Hepatocyte (in vitro differentiated cells): ENCODE measurements at regions not wholly inside any gene's neighbourhood (a gene's known extent, or its start where the extent isn't known, plus 50 kb on each side); places are given as distances from the start of the nearest gene placed in this dataset.

Experiments
- DNase-seq: peaks from one replicate; pipeline ENCODE4 v3.0.0-alpha.2; 2016; ENCODE audit warnings: low spot score
- H2AFZ ChIP-seq: fragments of 200-600 bp; sonication (generic); 2 replicates; pipeline ENCODE4 v1.6.0; 2016; ENCODE audit warnings: antibody characterized with exemption, mild to moderate bottlenecking
- H3K27ac ChIP-seq: fragments of 200-600 bp; sonication (generic); 2 replicates; pipeline ENCODE4 v1.5.1; 2016; ENCODE audit warnings: mild to moderate bottlenecking
- H3K27me3 ChIP-seq: fragments of 200-600 bp; sonication (generic); 2 replicates; pipeline ENCODE4 v1.6.1; 2016
- H3K36me3 ChIP-seq: fragments of 200-600 bp; sonication (generic); replicated peaks from 2 replicates; pipeline ENCODE4 v1.5.1; 2016; ENCODE audit warnings: low read depth; ENCODE audit not compliant: insufficient read depth
- H3K4me1 ChIP-seq: fragments of 200-600 bp; sonication (generic); 2 replicates; pipeline ENCODE4 v1.5.1; 2016; ENCODE audit warnings: mild to moderate bottlenecking, moderate library complexity; ENCODE audit not compliant: insufficient read depth
- H3K4me2 ChIP-seq: fragments of 200-600 bp; sonication (generic); 2 replicates; pipeline ENCODE4 v1.6.0; 2016
- H3K4me3 ChIP-seq: fragments of 200-600 bp; sonication (generic); 2 replicates; pipeline ENCODE4 v1.5.1; 2016; ENCODE audit warnings: mild to moderate bottlenecking
- H3K79me2 ChIP-seq: fragments of 200-600 bp; sonication (generic); 2 replicates; pipeline ENCODE4 v1.6.0; 2017; ENCODE audit warnings: mild to moderate bottlenecking
- H3K9me2 ChIP-seq: fragments of 200-600 bp; sonication (generic); replicated peaks from 2 replicates; pipeline ENCODE4 v1.6.0; 2017; ENCODE audit warnings: mild to moderate bottlenecking; ENCODE audit not compliant: insufficient read depth
- H3K9me3 ChIP-seq: fragments of 200-600 bp; sonication (generic); 2 replicates; pipeline ENCODE4 v1.5.1; 2016; ENCODE audit warnings: low read depth, mild to moderate bottlenecking
- H4K20me1 ChIP-seq: fragments of 200-600 bp; sonication (generic); 2 replicates; pipeline ENCODE4 v1.6.0; 2016; ENCODE audit warnings: mild to moderate bottlenecking; ENCODE audit not compliant: insufficient read depth, poor library complexity, severe bottlenecking
- EZH2 ChIP-seq: fragments of 200-600 bp; sonication (generic); IDR thresholded peaks from 2 replicates; pipeline ENCODE4 v1.6.1; 2016; ENCODE audit warnings: antibody characterized with exemption, mild to moderate bottlenecking, borderline replicate concordance
- EZH2phosphoT487 ChIP-seq: fragments of 200-600 bp; sonication (generic); IDR thresholded peaks from one replicate; pipeline ENCODE4 v1.6.1; 2018; ENCODE audit warnings: antibody characterized with exemption, mild to moderate bottlenecking, low read depth, moderate library complexity; ENCODE audit not compliant: unreplicated experiment, severe bottlenecking
- WGBS: methylation state at CpG from one replicate; pipeline ENCODE4 v1.1.6; 2016; ENCODE audit warnings: low lambda C conversion rate; ENCODE audit errors: missing lambda C conversion rate; 5-methylcytosine and 5-hydroxymethylcytosine counted together
- TF ChIP-seq, protein P1 (sequence below): fragments of 200-600 bp; sonication (generic); IDR thresholded peaks from 2 replicates; pipeline ENCODE4 v1.5.1; 2016; ENCODE audit warnings: antibody characterized with exemption, mild to moderate bottlenecking; ENCODE audit not compliant: poor library complexity

DNA sequence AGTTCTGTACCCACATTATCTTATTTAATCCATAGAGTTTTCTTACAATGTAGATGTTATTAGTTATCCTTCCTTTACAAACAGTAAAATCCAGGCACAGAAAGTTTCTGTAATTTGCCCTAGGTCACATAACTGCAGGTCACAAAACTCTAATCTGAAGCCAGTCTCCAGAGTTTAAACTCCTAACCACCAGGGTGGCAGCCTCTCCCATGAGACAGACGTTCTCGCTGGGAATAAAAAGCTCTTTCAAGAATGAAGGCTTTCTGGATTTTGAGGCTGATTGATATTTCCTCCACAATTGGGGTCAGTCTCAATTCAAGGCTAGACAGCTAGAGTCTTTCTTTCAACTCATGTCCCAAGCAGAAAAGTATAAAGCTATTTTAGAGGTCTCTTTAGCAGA lies 95.8 kb upstream of the PLEKHG7 start:
- no peaks in the 10 kb centered on the region for H3K79me2 ChIP-seq
- TF ChIP-seq EZH2 (no peak), EZH2phosphoT487 (no peak)
- TF ChIP-seq, protein P1, sequence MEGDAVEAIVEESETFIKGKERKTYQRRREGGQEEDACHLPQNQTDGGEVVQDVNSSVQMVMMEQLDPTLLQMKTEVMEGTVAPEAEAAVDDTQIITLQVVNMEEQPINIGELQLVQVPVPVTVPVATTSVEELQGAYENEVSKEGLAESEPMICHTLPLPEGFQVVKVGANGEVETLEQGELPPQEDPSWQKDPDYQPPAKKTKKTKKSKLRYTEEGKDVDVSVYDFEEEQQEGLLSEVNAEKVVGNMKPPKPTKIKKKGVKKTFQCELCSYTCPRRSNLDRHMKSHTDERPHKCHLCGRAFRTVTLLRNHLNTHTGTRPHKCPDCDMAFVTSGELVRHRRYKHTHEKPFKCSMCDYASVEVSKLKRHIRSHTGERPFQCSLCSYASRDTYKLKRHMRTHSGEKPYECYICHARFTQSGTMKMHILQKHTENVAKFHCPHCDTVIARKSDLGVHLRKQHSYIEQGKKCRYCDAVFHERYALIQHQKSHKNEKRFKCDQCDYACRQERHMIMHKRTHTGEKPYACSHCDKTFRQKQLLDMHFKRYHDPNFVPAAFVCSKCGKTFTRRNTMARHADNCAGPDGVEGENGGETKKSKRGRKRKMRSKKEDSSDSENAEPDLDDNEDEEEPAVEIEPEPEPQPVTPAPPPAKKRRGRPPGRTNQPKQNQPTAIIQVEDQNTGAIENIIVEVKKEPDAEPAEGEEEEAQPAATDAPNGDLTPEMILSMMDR = no peak
- no peak for DNase-seq
- H3K4me2 ChIP-seq = no peak overlapping the region
- no peaks in the 10 kb centered on the region for H3K9me2 ChIP-seq
- H3K4me3 ChIP-seq = no peak overlapping the region
- no peaks in the 10 kb centered on the region for H3K9me3 ChIP-seq
- no peaks in the 10 kb centered on the region for H4K20me1 ChIP-seq
- H2AFZ ChIP-seq = no peak overlapping the region
- H3K36me3 ChIP-seq = no peaks in the 10 kb centered on the region
- 75% methylated on average over 2 of the region's 2 CpGs for WGBS
- H3K27ac ChIP-seq = no peak overlapping the region
- H3K27me3 ChIP-seq = no peaks in the 10 kb centered on the region
- H3K4me1 ChIP-seq = no peaks in the 10 kb centered on the region

DNA sequence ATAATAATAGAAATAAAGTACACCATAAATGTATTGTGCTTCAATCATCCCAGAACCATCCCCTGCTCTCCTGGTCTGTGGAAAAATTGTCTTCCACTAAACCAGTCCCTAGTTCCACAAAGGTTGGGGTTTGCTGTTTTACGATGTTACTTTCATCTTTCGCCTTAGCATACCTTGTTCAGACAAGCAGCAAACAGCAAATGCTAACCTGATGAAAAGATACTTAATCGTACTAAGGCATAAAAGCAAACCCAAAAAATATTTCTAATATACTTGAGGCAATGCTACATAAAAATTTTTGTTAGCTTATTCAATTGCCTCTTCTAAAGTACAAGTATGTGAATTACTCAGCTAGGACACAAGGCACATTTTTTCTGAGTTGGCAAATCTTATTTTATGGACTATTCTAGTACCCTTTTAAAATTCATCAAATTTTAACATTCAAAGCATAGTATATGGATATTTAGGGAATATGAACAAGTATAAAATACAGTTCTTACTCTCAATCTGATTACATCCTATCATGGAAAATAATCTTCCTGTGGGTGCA lies 97.1 kb upstream of the PLEKHG7 start:
- TF ChIP-seq EZH2phosphoT487 = no peak
- TF ChIP-seq, protein P1 = no peak
- TF ChIP-seq EZH2 = no peak
- H3K9me3 ChIP-seq = no peaks in the 10 kb centered on the region
- H3K79me2 ChIP-seq = no peaks in the 10 kb centered on the region
- H3K4me1 ChIP-seq = no peaks in the 10 kb centered on the region
- no peak overlapping the region for H2AFZ ChIP-seq
- H3K4me3 ChIP-seq = no peak overlapping the region
- H3K4me2 ChIP-seq = no peak overlapping the region
- no peak for DNase-seq
- no peaks in the 10 kb centered on the region for H4K20me1 ChIP-seq
- no peak overlapping the region for H3K27ac ChIP-seq
- WGBS = 76% methylated on average over 3 of the region's 3 CpGs
- no peaks in the 10 kb centered on the region for H3K36me3 ChIP-seq
- H3K9me2 ChIP-seq = no peaks in the 10 kb centered on the region
- H3K27me3 ChIP-seq = no peaks in the 10 kb centered on the region

DNA sequence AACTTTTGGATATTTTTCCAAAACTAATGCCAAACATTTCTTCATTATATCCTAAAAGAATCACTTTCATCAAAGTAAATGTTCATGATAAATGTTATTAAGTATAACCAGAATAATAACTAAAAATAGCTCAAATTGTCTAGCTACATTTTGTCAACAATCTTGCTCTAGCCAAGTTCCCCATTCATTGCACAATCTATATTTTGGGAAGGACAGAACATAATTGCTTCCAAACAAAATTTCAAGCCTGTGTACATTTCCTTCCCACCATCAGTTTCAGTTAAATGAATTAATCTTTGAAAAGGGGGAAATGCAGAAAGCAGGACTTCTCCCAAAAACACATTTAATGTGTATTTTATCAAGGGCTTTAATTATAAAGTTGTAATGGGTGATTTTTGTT lies 98.0 kb upstream of the PLEKHG7 start:
- Histone ChIP-seq H3K9me2 (no peaks in the 10 kb centered on the region), H3K27me3 (no peaks in the 10 kb centered on the region), H3K4me2 (no peak overlapping the region), H3K79me2 (no peaks in the 10 kb centered on the region), H2AFZ (no peak overlapping the region), H3K36me3 (no peaks in the 10 kb centered on the region), H3K4me3 (no peak overlapping the region), H3K4me1 (no peaks in the 10 kb centered on the region), H4K20me1 (no peaks in the 10 kb centered on the region), H3K9me3 (no peaks in the 10 kb centered on the region), H3K27ac (no peak overlapping the region)
- no peak for TF ChIP-seq EZH2
- TF ChIP-seq, protein P1 = no peak
- TF ChIP-seq EZH2phosphoT487 = no peak
- DNase-seq = no peak
